GM23338 (cell line): ENCODE measurements at regions not wholly inside any gene's neighbourhood (a gene's known extent, or its start where the extent isn't known, plus 50 kb on each side); places are given as distances from the start of the nearest gene placed in this dataset.

Experiments
- ATAC-seq: fragments of 200-7000 bp; cut with Tn5 transposase; 3 replicates; pipeline ENCODE4 v1.9.1; 2020
- DNase-seq: peaks from one replicate; pipeline ENCODE4 v3.0.0-alpha.2; 2015; ENCODE audit warnings: low spot score
- H2AFZ ChIP-seq: fragments of 200-600 bp; sonication (generic); 2 replicates; pipeline ENCODE4 v1.8.0; 2016; ENCODE audit warnings: antibody characterized with exemption, mild to moderate bottlenecking, moderate library complexity
- H3F3A ChIP-seq: fragments of 200-600 bp; sonication (generic); replicated peaks from 2 replicates; pipeline ENCODE4 v1.8.0; 2017; ENCODE audit warnings: antibody characterized with exemption, mixed run types, low read depth
- H3K27ac ChIP-seq: fragments of 200-600 bp; sonication (generic); 2 replicates; pipeline ENCODE4 v1.6.1; 2016; ENCODE audit warnings: low read depth
- H3K27me3 ChIP-seq: fragments of 200-600 bp; sonication (generic); 2 replicates; pipeline ENCODE4 v1.8.0; 2016; ENCODE audit warnings: mild to moderate bottlenecking, mixed run types, moderate library complexity; ENCODE audit not compliant: insufficient read depth
- H3K36me3 ChIP-seq: fragments of 200-600 bp; sonication (generic); 2 replicates; pipeline ENCODE4 v1.8.0; 2016; ENCODE audit warnings: mild to moderate bottlenecking; ENCODE audit not compliant: insufficient read depth
- H3K4me1 ChIP-seq: fragments of 200-600 bp; sonication (generic); 2 replicates; pipeline ENCODE4 v1.8.0; 2016; ENCODE audit warnings: mild to moderate bottlenecking, moderate library complexity; ENCODE audit not compliant: insufficient read depth
- H3K4me2 ChIP-seq: fragments of 200-600 bp; sonication (generic); 2 replicates; pipeline ENCODE4 v1.7.1; 2017; ENCODE audit warnings: mixed run types
- H3K4me3 ChIP-seq: fragments of 200-600 bp; sonication (generic); 2 replicates; pipeline ENCODE4 v1.6.1; 2016; ENCODE audit warnings: mixed run types
- H3K79me2 ChIP-seq: fragments of 200-600 bp; sonication (generic); replicated peaks from 2 replicates; pipeline ENCODE4 v1.8.0; 2017; ENCODE audit warnings: mild to moderate bottlenecking; ENCODE audit not compliant: insufficient read depth
- H3K9me2 ChIP-seq: fragments of 200-600 bp; sonication (generic); 2 replicates; pipeline ENCODE4 v1.8.0; 2017; ENCODE audit not compliant: insufficient read depth
- H4K20me1 ChIP-seq: fragments of 200-600 bp; sonication (generic); replicated peaks from 2 replicates; pipeline ENCODE4 v1.8.0; 2017; ENCODE audit warnings: mild to moderate bottlenecking; ENCODE audit not compliant: insufficient read depth
- H3K27ac Mint-ChIP-seq: 2 replicates; pipeline ENCODE4 v1.8.0; 2020; ENCODE audit warnings: inconsistent platforms, mild to moderate bottlenecking, moderate library complexity, mixed read lengths
- H3K27me3 Mint-ChIP-seq: 3 replicates; pipeline ENCODE4 v1.8.0; 2022; ENCODE audit warnings: low read depth, mild to moderate bottlenecking, moderate library complexity, mixed read lengths, inconsistent platforms; ENCODE audit not compliant: insufficient read depth, poor library complexity
- H3K36me3 Mint-ChIP-seq: 3 replicates; pipeline ENCODE4 v1.8.0; 2021; ENCODE audit warnings: low read depth, mild to moderate bottlenecking, inconsistent platforms, moderate library complexity, mixed read lengths
- H3K4me1 Mint-ChIP-seq: 3 replicates; pipeline ENCODE4 v1.8.0; 2020; ENCODE audit warnings: mild to moderate bottlenecking, inconsistent platforms, mixed read lengths
- H3K4me3 Mint-ChIP-seq: 3 replicates; pipeline ENCODE4 v1.8.0; 2021; ENCODE audit warnings: moderate library complexity, mild to moderate bottlenecking, inconsistent platforms, mixed read lengths
- H3K9me3 Mint-ChIP-seq: 3 replicates; pipeline ENCODE4 v1.8.0; 2020; ENCODE audit warnings: moderate library complexity, mild to moderate bottlenecking, inconsistent platforms, mixed read lengths
- CREB1 ChIP-seq: fragments of 250-450 bp; sonication (Bioruptor Pico); IDR thresholded peaks from 2 replicates; pipeline ENCODE4 v1.5.0; 2020; ENCODE audit warnings: low read depth, mild to moderate bottlenecking, moderate library complexity
- CTCF ChIP-seq, 2 experiments: fragments of 200-600 bp in 1 of 2; sonication (generic) in 1 of 2; conservative IDR thresholded peaks; 2 replicates each; pipeline versions ENCODE4 v1.5.1 to v1.6.1; 2016 to 2017; ENCODE audit warnings: antibody characterized with exemption in 2 of 2, low read depth in 2 of 2, mild to moderate bottlenecking in 2 of 2, moderate library complexity in 1 of 2
- EZH2 ChIP-seq: fragments of 200-600 bp; sonication (generic); IDR thresholded peaks from one replicate; pipeline ENCODE4 v1.8.0; 2017; ENCODE audit warnings: antibody characterized with exemption, mild to moderate bottlenecking, low read depth; ENCODE audit not compliant: unreplicated experiment
- EZH2phosphoT487 ChIP-seq: fragments of 200-600 bp; sonication (generic); IDR thresholded peaks from one replicate; pipeline ENCODE4 v1.8.1; 2018; ENCODE audit warnings: antibody characterized with exemption; ENCODE audit not compliant: unreplicated experiment
- JUNB ChIP-seq: IDR thresholded peaks from one replicate; pipeline ENCODE4 v1.6.1; 2016; ENCODE audit warnings: antibody characterized with exemption; ENCODE audit not compliant: unreplicated experiment
- NANOG ChIP-seq: IDR thresholded peaks from 2 replicates; pipeline ENCODE4 v1.6.1; 2016; ENCODE audit warnings: antibody characterized with exemption, borderline replicate concordance
- POLR2AphosphoS5 ChIP-seq: IDR thresholded peaks from 2 replicates; pipeline ENCODE4 v1.6.1; 2016; ENCODE audit warnings: antibody characterized with exemption, low read depth
- REST ChIP-seq: IDR thresholded peaks from one replicate; pipeline ENCODE4 v1.6.1; 2018; ENCODE audit warnings: antibody characterized with exemption; ENCODE audit not compliant: unreplicated experiment
- STAT1 ChIP-seq: IDR thresholded peaks from one replicate; pipeline ENCODE4 v1.6.1; 2016; ENCODE audit warnings: antibody characterized with exemption; ENCODE audit not compliant: unreplicated experiment
- ZNF114 ChIP-seq: fragments of 250-450 bp; sonication (Bioruptor Pico); IDR thresholded peaks from 2 replicates; pipeline ENCODE4 v1.5.0; 2020; ENCODE audit warnings: mild to moderate bottlenecking, moderate library complexity
- ZNF331 ChIP-seq: fragments of 250-450 bp; sonication (Bioruptor Pico); IDR thresholded peaks from 2 replicates; pipeline ENCODE4 v1.5.0; 2020; ENCODE audit warnings: low read depth, mild to moderate bottlenecking, moderate library complexity
- ZNF462 ChIP-seq: fragments of 250-450 bp; sonication (Bioruptor Pico); IDR thresholded peaks from 2 replicates; pipeline ENCODE4 v1.5.0; 2020; ENCODE audit warnings: mild to moderate bottlenecking, moderate library complexity
- TF ChIP-seq, protein P1 (sequence below): IDR thresholded peaks from 2 replicates; pipeline ENCODE4 v1.6.1; 2016; ENCODE audit warnings: antibody characterized with exemption

- TF ChIP-seq EZH2: no peak
- no peak for TF ChIP-seq CREB1 (CRISPR knock-in tag)
- TF ChIP-seq, protein P1, sequence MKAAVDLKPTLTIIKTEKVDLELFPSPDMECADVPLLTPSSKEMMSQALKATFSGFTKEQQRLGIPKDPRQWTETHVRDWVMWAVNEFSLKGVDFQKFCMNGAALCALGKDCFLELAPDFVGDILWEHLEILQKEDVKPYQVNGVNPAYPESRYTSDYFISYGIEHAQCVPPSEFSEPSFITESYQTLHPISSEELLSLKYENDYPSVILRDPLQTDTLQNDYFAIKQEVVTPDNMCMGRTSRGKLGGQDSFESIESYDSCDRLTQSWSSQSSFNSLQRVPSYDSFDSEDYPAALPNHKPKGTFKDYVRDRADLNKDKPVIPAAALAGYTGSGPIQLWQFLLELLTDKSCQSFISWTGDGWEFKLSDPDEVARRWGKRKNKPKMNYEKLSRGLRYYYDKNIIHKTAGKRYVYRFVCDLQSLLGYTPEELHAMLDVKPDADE: no peak
These were observed 155.2 kb downstream of the BTBD3 start (continued) for GRCh38 chr20:12072954-12073264.

DNA sequence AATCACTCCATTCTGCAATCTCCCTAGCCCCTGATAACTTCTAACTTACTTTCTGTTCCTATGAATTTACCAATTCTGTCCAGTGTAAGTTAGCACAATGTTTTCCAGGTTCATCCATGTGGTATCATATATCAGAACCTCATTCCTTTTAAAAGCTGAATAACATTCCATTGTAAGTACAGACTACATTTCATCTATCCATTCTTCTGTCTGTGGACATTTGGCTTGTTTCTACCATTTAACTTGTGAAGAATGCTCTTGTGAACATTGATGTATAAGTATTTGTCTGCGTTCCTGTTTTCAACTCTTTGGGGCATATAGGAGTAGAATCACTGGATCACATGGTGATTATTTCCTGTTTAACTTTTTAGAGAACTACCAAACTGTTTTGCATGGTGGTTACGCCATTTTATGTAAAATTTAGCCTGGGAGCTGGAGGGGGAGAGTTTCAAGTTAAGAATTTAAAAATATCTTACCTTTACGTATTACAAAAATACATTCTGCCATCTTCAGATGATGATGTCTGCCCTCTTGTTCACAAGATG, 156.5 kb downstream of the BTBD3 start:
- ATAC-seq (no peak), DNase-seq (no peak)
- Mint-ChIP-seq H3K27me3 (peaks cover 1% of the 10 kb centered on the region), H3K36me3 (no peaks in the 10 kb centered on the region), H3K27ac (no peak overlapping the region), H3K4me3 (no peak overlapping the region), H3K9me3 (no peaks in the 10 kb centered on the region; the same call in 2 of the 3 replicates), H3K4me1 (peaks cover 5% of the 10 kb centered on the region; the same call in 2 of the 3 replicates)
- Histone ChIP-seq H3K4me1 (no peaks in the 10 kb centered on the region), H3K4me2 (no peak overlapping the region), H3K4me3 (no peak overlapping the region), H3K27me3 (no peaks in the 10 kb centered on the region), H3K79me2 (no peaks in the 10 kb centered on the region), H3K27ac (no peak overlapping the region), H3K36me3 (no peaks in the 10 kb centered on the region), H4K20me1 (no peaks in the 10 kb centered on the region), H3F3A (no peaks in the 10 kb centered on the region), H3K9me2 (peaks cover 10% of the 10 kb centered on the region; the same call in 1 of the 2 replicates), H2AFZ (peak overlapping the region; percentile 1; the same call in 1 of the 2 replicates)
- TF ChIP-seq EZH2phosphoT487 (no peak), CTCF (conservative IDR thresholded peaks at IDR 0.05; ENCODE audit: low read depth in 2 of 2) (no peak), ZNF462 (no peak), ZNF114 (no peak), CREB1 (CRISPR knock-in tag) (no peak), EZH2 (no peak), NANOG (no peak), POLR2AphosphoS5 (no peak), REST (no peak), STAT1 (no peak), JUNB (no peak), ZNF331 (CRISPR knock-in tag) (no peak)
